ENCODE measurements at regions not wholly inside any gene's neighbourhood (a gene's known extent, or its start where the extent isn't known, plus 50 kb on each side); places are given as distances from the start of the nearest gene placed in this dataset.
"Not testable (repeated sequence)": the region's sequence is repeated elsewhere in the genome, so short reads cannot be mapped to it uniquely, and the experiment has no call there.

GRCh38 chr2:146624430-146625160 lies 1220.2 kb upstream of the ACVR2A start:
- no peak for DNase-seq

GRCh38 chr2:146623771-146624170 lies 1221.1 kb upstream of the ACVR2A start:
- DNase-seq = no peak

GRCh38 chr2:146621656-146622055 lies 1223.2 kb upstream of the ACVR2A start:
- DNase-seq = no peak

- no peak for DNase-seq
These were observed 1229.1 kb upstream of the ACVR2A start for GRCh38 chr2:146615778-146616177.

- DNase-seq = no peak
These were observed 1236.3 kb upstream of the ACVR2A start for GRCh38 chr2:146608490-146608889.

- no peak for DNase-seq
These were observed 1240.3 kb upstream of the ACVR2A start for GRCh38 chr2:146604521-146604920.

GRCh38 chr2:146602856-146603255 lies 1242.0 kb upstream of the ACVR2A start:
- DNase-seq = no peak

- no peak for DNase-seq
These were observed 1242.4 kb upstream of the ACVR2A start for GRCh38 chr2:146602383-146602782.

GRCh38 chr2:146598791-146599190 lies 1246.0 kb upstream of the ACVR2A start:
- no peak for DNase-seq

GRCh38 chr2:146597291-146597690 lies 1247.5 kb upstream of the ACVR2A start:
- no peak for DNase-seq

GRCh38 chr2:146591908-146592307 lies 1252.9 kb upstream of the ACVR2A start:
- DNase-seq = no peak

GRCh38 chr2:146587291-146587713 lies 1257.5 kb upstream of the ACVR2A start:
- no peak for DNase-seq

GRCh38 chr2:146584316-146584715 lies 1260.5 kb upstream of the ACVR2A start:
- no peak for DNase-seq

- DNase-seq = no peak
These were observed 1265.5 kb upstream of the ACVR2A start for GRCh38 chr2:146579147-146579930.

- no peak for DNase-seq
These were observed 1268.3 kb upstream of the ACVR2A start for GRCh38 chr2:146576339-146577111.

- DNase-seq = no peak
These were observed 1272.2 kb upstream of the ACVR2A start for GRCh38 chr2:146572598-146572997.

GRCh38 chr2:146561996-146562395 lies 1282.8 kb upstream of the ACVR2A start:
- DNase-seq = no peak

GRCh38 chr2:146547236-146547635 lies 1297.6 kb upstream of the ACVR2A start:
- DNase-seq = no peak

- no peak for DNase-seq
These were observed 1300.1 kb upstream of the ACVR2A start for GRCh38 chr2:146544701-146545100.

- no peak for DNase-seq
These were observed 1302.9 kb upstream of the ACVR2A start for GRCh38 chr2:146541896-146542295.

- no peak for DNase-seq
These were observed 1304.4 kb upstream of the ACVR2A start for GRCh38 chr2:146540271-146540932.

- DNase-seq = not testable (repeated sequence)
These were observed 1305.1 kb upstream of the ACVR2A start for GRCh38 chr2:146539739-146540138.

GRCh38 chr2:146537477-146537876 lies 1307.4 kb upstream of the ACVR2A start:
- DNase-seq = no peak

All from hematopoietic multipotent progenitor cell treated with erythropoietin and hydrocortisone succinate and interleukin-3 and kit ligand, for 6 days (in vitro differentiated cells).